ENCODE measurements at regions not wholly inside any gene's neighbourhood (a gene's known extent, or its start where the extent isn't known, plus 50 kb on each side); places are given as distances from the start of the nearest gene placed in this dataset.

DNA sequence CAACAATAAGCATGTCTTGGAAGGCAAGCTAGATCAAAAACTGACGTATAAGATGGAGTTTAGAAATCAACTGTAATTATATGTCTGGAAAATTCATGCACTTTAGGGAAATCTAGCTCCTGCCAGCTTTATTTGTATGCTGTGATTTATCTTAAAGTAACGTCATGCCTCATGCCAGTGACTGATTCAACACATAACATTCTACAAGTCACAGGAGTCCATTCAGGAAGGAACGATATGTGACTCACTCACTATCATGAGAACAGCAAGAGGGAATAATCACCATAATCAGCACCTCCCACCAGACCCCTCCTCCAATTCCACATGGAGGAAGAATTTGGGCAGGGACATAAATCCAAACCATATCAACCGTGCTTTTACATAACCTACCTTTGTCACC, 682.4 kb upstream of the ADAMTS5 start:
- no peak for DNase-seq

GRCh38 chr21:27648560-27648959, 681.7 kb upstream of the ADAMTS5 start:
- no peak for DNase-seq

DNA sequence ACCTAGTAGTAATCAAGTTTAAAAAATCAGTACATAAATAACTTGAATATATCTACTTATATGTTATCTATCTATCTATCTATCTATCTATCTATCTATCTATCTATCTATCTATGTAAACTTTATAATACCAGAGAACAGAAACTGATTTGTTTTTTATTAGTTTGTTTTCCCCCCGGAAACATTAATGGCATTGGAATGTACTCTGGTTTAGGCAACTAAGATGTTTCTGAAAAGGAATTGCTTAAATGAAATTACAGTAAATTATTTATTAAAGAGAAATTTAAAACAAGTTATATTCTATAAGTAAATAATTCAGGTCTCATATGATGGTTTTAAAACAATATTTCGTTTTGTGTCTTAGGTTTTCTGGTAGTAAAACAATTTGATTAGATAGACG, 681.0 kb upstream of the ADAMTS5 start:
- no peak for DNase-seq

DNA sequence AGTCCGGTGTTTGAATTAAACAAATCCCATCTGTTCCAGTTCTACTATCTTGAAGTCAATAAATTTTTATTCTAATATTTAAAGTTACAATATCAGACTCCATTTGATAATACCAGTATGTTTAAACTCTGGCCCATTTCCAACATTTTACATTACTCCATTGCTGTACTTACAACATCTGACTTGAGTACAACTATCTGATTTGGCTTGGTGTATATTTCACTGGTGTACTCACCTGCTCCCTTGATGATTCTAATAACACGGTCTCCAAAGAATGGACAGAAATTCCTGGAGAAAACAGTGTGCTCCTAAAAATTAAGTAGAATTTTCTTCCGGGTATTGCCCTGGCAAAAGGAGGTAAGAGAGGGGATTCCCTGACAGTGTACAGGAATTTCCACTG, 680.5 kb upstream of the ADAMTS5 start:
- DNase-seq, result no peak

- DNase-seq, result no peak
Measured at GRCh38 chr21:27646691-27647090, 679.8 kb upstream of the ADAMTS5 start.

DNA sequence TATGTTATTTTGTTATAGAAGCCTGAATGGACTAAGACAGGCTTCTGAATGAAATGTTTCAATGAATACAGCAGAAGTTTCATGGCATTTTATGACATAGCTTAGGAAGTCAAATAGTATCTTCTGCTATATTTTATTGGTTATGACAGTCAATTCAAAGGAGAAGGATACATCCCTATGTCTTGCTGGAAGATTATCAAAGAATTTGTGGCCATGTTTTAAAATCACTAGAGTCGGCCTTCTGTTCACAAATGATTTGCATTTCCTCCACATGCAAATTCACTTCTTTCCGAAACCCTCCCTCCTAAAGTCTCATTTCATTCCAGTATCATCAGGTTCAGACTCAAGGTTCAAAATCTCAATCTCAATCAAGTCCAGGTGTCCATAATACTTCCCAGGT, 679.2 kb upstream of the ADAMTS5 start:
- DNase-seq, result no peak

- no peak for DNase-seq
Measured at GRCh38 chr21:27645285-27645684, 678.4 kb upstream of the ADAMTS5 start.

DNA sequence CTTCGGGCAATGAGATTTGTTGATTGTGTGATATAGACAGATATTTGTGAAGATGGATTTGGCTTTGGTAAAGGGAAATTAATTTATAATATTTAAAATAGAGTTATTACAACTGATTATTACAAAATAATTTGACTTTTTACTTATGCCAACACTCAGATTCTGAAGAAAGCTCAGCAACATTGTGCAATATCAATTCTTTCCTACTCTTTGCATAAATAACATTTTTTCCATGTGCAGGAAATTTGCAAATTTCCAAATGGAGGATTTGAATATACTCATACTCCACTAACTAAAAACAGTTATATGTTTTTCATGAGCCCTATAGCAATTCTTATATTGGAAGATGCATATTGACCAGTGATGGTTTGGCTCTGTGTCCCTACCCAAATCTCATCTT, 676.4 kb upstream of the ADAMTS5 start:
- no peak for DNase-seq

DNA sequence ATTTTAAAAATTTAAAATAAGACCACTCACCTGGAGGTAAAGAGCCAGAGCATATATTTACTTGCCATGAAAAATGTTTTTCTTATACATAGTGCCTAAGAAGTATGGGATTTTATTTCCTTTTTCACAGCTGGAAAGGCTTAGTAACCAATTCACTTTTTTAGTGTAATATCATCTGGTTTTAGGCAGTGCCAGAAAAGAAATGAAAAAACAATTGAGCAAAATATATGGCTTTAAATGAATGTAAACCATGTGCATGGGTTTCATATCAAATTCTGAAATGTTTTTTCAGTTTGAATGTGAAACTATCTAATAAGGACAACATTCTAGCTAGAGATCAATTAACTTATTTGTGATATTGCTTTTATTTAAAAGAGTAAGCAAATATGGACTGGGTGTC, 672.4 kb upstream of the ADAMTS5 start:
- no peak for DNase-seq

DNA sequence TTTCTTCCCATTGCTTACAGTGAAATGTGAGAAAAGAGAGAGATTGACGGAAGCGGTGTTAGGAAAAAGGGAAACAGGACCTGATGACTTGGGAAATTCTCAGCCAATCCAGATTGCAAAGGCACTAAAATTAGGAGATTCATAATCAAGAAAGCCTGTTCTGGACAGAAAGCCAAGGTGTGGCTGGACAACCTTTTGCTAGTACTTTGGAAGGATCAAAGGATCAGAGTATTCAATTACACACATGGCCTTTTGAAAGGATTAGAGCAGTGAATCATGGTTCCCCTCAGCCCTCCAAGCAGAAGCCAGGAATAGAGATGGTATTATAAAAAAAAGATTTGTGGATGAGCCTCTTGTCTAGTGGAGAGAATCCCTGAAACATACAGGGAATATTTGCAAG, 669.8 kb upstream of the ADAMTS5 start:
- no peak for DNase-seq

DNA sequence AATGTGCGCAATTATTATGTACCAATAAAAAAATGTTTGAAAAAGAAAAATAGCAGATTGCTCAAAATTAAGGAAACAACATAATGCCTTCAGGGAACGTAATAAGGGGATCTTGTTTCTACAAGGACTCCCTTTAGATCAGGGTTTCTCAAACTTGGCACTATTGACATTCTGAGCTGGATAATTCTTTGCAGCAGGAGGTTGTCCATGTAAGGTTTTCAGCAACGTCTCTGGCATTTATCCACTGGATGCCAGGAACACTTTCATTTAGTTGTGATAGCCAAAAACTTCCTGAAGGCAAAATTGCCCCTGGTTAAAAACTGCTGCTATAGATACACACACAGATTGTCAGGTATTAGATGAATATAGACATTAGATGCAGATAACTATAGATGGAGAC, 666.7 kb upstream of the ADAMTS5 start:
- no peak for DNase-seq

- DNase-seq, result no peak
Measured at GRCh38 chr21:27631471-27631870, 664.6 kb upstream of the ADAMTS5 start.

DNA sequence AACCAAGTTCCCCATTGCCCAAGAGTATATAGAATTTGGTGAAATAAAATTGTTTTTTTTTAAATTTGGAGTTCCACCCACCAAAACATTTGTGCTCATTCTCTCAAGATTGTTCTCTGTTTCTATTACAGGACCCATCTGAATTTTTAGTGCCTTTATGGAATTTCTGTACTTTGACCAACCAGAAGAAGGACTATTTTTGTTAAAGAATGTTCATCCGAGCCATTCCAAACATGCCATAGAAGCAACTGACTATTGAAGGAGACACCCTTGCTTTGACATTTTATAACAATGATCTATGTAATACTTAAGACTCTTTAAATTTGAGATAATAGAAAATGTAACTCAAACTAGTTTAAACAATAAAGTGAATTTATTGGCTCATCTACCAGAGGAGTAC, 655.7 kb upstream of the ADAMTS5 start:
- DNase-seq, result no peak

- no peak for DNase-seq
Measured at GRCh38 chr21:27614231-27614630, 647.3 kb upstream of the ADAMTS5 start.

GRCh38 chr21:27606422-27606821, 639.5 kb upstream of the ADAMTS5 start:
- DNase-seq, result no peak

DNA sequence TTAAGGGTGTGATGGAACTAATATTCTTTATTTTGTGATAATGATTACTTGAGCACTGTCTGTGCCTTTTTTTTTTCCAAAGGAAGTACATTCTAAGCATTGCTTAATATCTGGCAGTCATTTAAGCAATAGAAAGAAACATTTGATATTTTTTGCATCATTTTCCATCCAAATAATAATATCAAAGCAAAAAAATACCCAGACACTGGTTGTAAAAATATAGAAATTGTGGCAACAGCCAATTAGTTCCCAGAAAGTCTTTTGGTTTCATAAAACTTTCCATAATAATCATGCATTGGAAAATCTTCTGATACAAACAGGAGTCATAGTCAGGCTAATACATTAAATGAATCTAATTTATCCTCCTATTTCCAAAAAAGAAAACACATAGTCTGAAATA, 629.3 kb upstream of the ADAMTS5 start:
- no peak for DNase-seq

DNA sequence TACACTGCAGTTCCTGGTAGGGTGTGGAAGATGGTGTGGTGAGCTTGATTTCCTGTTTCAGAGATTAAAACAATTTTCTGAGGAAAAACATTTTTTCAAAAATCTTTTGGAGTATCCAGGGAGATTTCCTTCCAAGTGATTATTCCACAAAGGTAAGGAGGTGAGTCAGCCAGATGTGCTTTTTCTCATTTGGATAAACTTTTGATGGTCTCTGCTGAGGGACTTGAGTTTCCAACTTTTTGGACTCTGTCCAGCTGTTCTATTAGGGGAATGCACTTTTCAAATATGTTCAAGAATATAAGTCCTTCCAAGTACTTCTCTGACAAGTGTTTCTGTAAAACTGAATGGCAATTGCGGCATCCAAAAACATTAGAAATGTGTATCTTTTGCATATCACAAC, 628.8 kb upstream of the ADAMTS5 start:
- DNase-seq, result no peak

DNA sequence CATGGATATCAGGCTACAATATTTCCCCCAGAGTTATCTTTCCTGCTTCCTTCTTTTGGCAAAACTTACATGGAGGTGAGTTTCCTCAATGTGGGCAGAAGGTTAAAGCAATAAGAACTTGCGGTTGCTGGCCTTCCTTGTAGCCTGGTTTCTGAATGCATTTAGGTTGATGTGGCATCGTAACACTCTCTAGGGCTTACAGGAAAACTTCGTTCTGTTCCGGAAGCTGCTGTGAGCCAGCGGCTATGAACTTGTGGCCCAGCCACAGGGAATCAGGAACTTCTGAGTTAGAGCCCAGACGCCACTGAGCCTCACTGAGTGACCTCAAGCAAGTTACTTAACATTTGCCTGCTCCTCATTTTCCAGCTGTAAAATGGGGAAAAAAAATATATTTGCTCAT, 623.4 kb upstream of the ADAMTS5 start:
- no peak for DNase-seq

GRCh38 chr21:27589781-27590180, 622.9 kb upstream of the ADAMTS5 start:
- no peak for DNase-seq

DNA sequence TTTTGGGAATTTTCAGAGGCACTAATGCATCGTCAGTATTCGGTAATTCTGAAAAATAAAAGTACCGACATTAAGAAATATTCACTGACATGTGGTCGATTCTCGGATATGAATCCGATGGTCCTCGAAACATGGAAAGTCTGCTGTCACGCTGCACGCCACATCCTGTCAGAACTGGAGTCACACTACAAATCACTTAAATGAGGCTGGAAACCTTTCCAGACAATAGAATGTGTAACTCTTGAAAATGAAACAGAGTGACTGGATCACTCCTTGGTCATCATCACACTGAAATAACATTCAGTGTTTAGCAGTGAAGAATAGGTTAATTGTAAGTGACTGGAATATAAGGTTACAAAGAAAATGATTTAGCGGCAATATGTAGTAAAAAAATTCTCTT, 620.1 kb upstream of the ADAMTS5 start:
- no peak for DNase-seq

GRCh38 chr21:27586326-27586725, 619.4 kb upstream of the ADAMTS5 start:
- DNase-seq, result no peak

- DNase-seq, result no peak
Measured at GRCh38 chr21:27584256-27584655, 617.4 kb upstream of the ADAMTS5 start.

- DNase-seq, result no peak
Measured at GRCh38 chr21:27582948-27583430, 616.1 kb upstream of the ADAMTS5 start.

GRCh38 chr21:27582246-27582947, 615.5 kb upstream of the ADAMTS5 start:
- no peak for DNase-seq

DNA sequence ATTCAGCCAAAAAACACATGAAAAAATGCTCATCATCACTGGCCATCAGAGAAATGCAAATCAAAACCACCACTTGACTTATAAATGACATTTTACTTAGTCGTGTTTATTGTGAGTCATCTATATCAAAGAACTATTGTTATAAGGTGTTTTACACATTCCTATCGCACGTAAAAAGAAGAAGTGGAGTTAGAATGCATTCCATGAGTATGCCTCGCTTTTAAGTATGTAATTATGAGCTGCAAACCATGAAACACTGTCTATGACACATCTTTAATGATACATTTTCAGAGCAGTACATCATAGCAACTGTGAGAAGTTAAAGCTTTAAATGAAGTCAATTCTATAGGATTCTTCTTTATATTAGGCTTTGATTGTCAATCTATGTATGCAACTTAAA, 614.3 kb upstream of the ADAMTS5 start:
- no peak for DNase-seq

DNA sequence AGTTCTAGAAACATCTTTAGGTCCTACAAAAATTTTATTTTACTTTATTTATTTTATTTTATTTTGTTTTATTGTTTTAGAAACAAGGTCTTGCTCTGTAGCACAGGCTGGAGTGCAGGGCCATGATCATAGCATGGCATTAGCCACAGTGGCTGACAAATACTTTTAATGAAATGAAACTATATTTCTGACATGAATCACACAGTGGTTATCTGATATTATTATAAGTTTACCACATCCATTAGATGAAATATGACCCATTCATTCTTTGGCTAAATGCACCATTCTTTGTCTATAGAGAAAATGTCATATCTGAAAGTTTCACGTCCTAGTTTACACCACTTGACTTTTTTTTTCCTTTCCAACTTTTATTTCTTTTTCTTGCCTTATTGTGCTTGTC, 613.4 kb upstream of the ADAMTS5 start:
- DNase-seq, result no peak
